ENCODE measurements at regions not wholly inside any gene's neighbourhood (a gene's known extent, or its start where the extent isn't known, plus 50 kb on each side); places are given as distances from the start of the nearest gene placed in this dataset.

- DNase-seq (ENCODE audit: low read depth) = no peak
- no peak overlapping the region for H3K4me3 ChIP-seq (ENCODE audit: low read depth, low read length)
- TF ChIP-seq CTCF (IDR thresholded peaks at IDR 0.05; ENCODE audit: insufficient read depth, low read depth, low read length, missing control alignments) = no peak
These were observed 63.7 kb downstream of the KLF12 start for GRCh38 chr13:74070513-74070912.

GRCh38 chr13:74070065-74070464, 64.1 kb downstream of the KLF12 start:
- no peak for TF ChIP-seq CTCF (IDR thresholded peaks at IDR 0.05; ENCODE audit: insufficient read depth, low read depth, low read length, missing control alignments)
- H3K4me3 ChIP-seq (ENCODE audit: low read depth, low read length) = no peak overlapping the region
- peak; percentile 50 for DNase-seq (ENCODE audit: low read depth)

- no peak for DNase-seq (ENCODE audit: low read depth)
- H3K4me3 ChIP-seq (ENCODE audit: low read depth, low read length) = no peak overlapping the region
- no peak for TF ChIP-seq CTCF (IDR thresholded peaks at IDR 0.05; ENCODE audit: insufficient read depth, low read depth, low read length, missing control alignments)
These were observed 65.7 kb downstream of the KLF12 start for GRCh38 chr13:74068471-74068870.

GRCh38 chr13:74067818-74068217, 66.4 kb downstream of the KLF12 start:
- TF ChIP-seq CTCF (IDR thresholded peaks at IDR 0.05; ENCODE audit: insufficient read depth, low read depth, low read length, missing control alignments) = no peak
- DNase-seq (ENCODE audit: low read depth) = no peak
- no peak overlapping the region for H3K4me3 ChIP-seq (ENCODE audit: low read depth, low read length)

GRCh38 chr13:74066937-74067336, 67.3 kb downstream of the KLF12 start:
- no peak overlapping the region for H3K4me3 ChIP-seq (ENCODE audit: low read depth, low read length)
- no peak for TF ChIP-seq CTCF (IDR thresholded peaks at IDR 0.05; ENCODE audit: insufficient read depth, low read depth, low read length, missing control alignments)
- no peak for DNase-seq (ENCODE audit: low read depth)

- DNase-seq (ENCODE audit: low read depth) = no peak
- no peak for TF ChIP-seq CTCF (IDR thresholded peaks at IDR 0.05; ENCODE audit: insufficient read depth, low read depth, low read length, missing control alignments)
- H3K4me3 ChIP-seq (ENCODE audit: low read depth, low read length) = no peak overlapping the region
These were observed 69.3 kb downstream of the KLF12 start for GRCh38 chr13:74064805-74065312.

GRCh38 chr13:74063533-74064100, 70.6 kb downstream of the KLF12 start:
- peak overlapping the region; percentile 45; the same call in 1 of the 2 replicates for H3K4me3 ChIP-seq (ENCODE audit: low read depth, low read length)
- no peak for DNase-seq (ENCODE audit: low read depth)
- no peak for TF ChIP-seq CTCF (IDR thresholded peaks at IDR 0.05; ENCODE audit: insufficient read depth, low read depth, low read length, missing control alignments)

All from GM12865 (cell line).